Esophagus squamous epithelium (tissue), 4 donors: ENCODE measurements at regions not wholly inside any gene's neighbourhood (a gene's known extent, or its start where the extent isn't known, plus 50 kb on each side); places are given as distances from the start of the nearest gene placed in this dataset.

Experiments used
- POLR2A ChIP-seq, 4 donors: fragments of 450-650 bp; IDR thresholded peaks; one replicate each; pipeline ENCODE4 v1.6.1; 2017; ENCODE audit warnings: antibody characterized with exemption in 4 of 4, mild to moderate bottlenecking in 4 of 4, moderate library complexity in 3 of 4
- TF ChIP-seq, protein P1 (sequence below), 6 experiments: fragments of 450-650 bp in 4 of 6; fragments of 200-600 bp in 2 of 6; sonication (generic) in 2 of 6; IDR thresholded peaks; one replicate each; pipeline ENCODE4 v1.5.1; 2016 to 2019; ENCODE audit warnings: antibody characterized with exemption in 6 of 6, mild to moderate bottlenecking in 4 of 6, moderate library complexity in 4 of 6

GRCh38 chr4:14877246-14878225 is 124.7 kb upstream of the CPEB2 start:
- TF ChIP-seq, protein P1, sequence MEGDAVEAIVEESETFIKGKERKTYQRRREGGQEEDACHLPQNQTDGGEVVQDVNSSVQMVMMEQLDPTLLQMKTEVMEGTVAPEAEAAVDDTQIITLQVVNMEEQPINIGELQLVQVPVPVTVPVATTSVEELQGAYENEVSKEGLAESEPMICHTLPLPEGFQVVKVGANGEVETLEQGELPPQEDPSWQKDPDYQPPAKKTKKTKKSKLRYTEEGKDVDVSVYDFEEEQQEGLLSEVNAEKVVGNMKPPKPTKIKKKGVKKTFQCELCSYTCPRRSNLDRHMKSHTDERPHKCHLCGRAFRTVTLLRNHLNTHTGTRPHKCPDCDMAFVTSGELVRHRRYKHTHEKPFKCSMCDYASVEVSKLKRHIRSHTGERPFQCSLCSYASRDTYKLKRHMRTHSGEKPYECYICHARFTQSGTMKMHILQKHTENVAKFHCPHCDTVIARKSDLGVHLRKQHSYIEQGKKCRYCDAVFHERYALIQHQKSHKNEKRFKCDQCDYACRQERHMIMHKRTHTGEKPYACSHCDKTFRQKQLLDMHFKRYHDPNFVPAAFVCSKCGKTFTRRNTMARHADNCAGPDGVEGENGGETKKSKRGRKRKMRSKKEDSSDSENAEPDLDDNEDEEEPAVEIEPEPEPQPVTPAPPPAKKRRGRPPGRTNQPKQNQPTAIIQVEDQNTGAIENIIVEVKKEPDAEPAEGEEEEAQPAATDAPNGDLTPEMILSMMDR (IDR thresholded peaks at IDR 0.05) = no peak
- no peak for TF ChIP-seq POLR2A (IDR thresholded peaks at IDR 0.05)
